Activated naive CD8-positive, alpha-beta T cell treated with anti-CD3 and anti-CD28 coated beads, Interleukin-2, amount 50 U/mL, for 24 hours (primary cell): ENCODE measurements at regions not wholly inside any gene's neighbourhood (a gene's known extent, or its start where the extent isn't known, plus 50 kb on each side); places are given as distances from the start of the nearest gene placed in this dataset.

Experiments used
- ATAC-seq: fragments of 150-1000 bp; cut with Tn5 transposase; one replicate; pipeline ENCODE4 v1.10.0; 2021
- DNase-seq: peaks from one replicate; pipeline ENCODE4 v3.0.0; 2021
- H3K27ac Mint-ChIP-seq: one replicate; pipeline ENCODE4 v1.8.0; 2021; ENCODE audit warnings: mild to moderate bottlenecking, mixed read lengths
- H3K27me3 Mint-ChIP-seq: one replicate; pipeline ENCODE4 v1.8.0; 2021; ENCODE audit warnings: mixed read lengths
- H3K36me3 Mint-ChIP-seq: one replicate; pipeline ENCODE4 v1.8.0; 2021; ENCODE audit warnings: low read depth, mixed read lengths
- H3K4me1 Mint-ChIP-seq: one replicate; pipeline ENCODE4 v1.8.0; 2021; ENCODE audit warnings: mixed read lengths
- H3K4me3 Mint-ChIP-seq: one replicate; pipeline ENCODE4 v1.8.0; 2021; ENCODE audit warnings: mild to moderate bottlenecking, moderate library complexity, mixed read lengths
- H3K9me3 Mint-ChIP-seq: one replicate; pipeline ENCODE4 v1.8.0; 2021; ENCODE audit warnings: mixed read lengths

GRCh38 chr3:99143493-99143892 lies 242.0 kb upstream of the DCBLD2 start:
- Mint-ChIP-seq H3K27me3 (no peaks in the 10 kb centered on the region), H3K4me1 (no peaks in the 10 kb centered on the region), H3K27ac (no peak overlapping the region), H3K9me3 (peaks cover 6% of the 10 kb centered on the region), H3K4me3 (no peak overlapping the region), H3K36me3 (no peaks in the 10 kb centered on the region)
- ATAC-seq (no peak), DNase-seq (no peak)

DNA sequence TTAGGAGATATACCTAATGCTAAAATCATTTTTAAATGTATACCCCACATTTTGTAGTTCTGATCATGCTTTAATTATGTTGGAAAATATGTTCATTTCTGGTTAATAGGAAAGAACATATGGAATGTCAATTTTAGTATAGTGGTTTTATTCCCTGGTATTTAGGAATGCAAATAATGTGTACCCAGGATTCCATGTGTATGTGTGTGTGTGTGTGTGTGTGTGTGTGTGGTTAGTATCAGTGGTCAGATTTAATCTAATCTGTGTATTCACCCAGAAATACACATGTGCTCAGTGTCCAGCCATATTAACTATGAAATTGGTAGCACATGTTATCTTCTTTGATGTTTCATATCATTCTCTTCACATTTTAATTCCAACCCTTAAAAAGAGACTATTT lies 233.5 kb upstream of the DCBLD2 start:
- Mint-ChIP-seq H3K27me3 (no peaks in the 10 kb centered on the region), H3K27ac (no peak overlapping the region), H3K9me3 (peaks cover 5% of the 10 kb centered on the region), H3K36me3 (no peaks in the 10 kb centered on the region), H3K4me1 (no peaks in the 10 kb centered on the region), H3K4me3 (no peak overlapping the region)
- no peak for DNase-seq
- ATAC-seq, result no peak

DNA sequence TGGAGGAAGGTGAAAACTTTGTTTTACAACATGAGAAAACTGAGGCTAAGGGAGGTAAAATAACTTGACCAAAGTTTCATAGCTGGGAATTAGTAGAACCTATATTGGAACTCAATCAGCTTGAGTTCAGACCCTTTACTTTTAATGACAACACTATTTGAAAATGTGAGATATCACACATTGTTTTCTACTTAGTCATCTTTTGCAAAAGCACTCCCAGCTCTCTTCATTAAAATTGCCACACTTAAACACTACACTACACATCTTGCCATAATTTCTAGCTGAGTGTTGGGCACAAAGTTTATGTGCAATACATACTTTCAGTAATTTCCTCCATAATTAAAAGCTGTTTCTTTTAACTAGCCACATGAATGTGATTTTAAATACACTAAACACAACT lies 230.4 kb upstream of the DCBLD2 start:
- H3K4me3 Mint-ChIP-seq, result no peak overlapping the region
- ATAC-seq (no peak), DNase-seq (no peak)
- no peaks in the 10 kb centered on the region for H3K36me3 Mint-ChIP-seq
- no peaks in the 10 kb centered on the region for H3K27me3 Mint-ChIP-seq
- no peak overlapping the region for H3K27ac Mint-ChIP-seq
- H3K9me3 Mint-ChIP-seq, result no peaks in the 10 kb centered on the region
- no peaks in the 10 kb centered on the region for H3K4me1 Mint-ChIP-seq

GRCh38 chr3:99128725-99129505 lies 227.4 kb upstream of the DCBLD2 start:
- Mint-ChIP-seq H3K36me3 (no peaks in the 10 kb centered on the region), H3K4me1 (no peaks in the 10 kb centered on the region), H3K27ac (no peak overlapping the region), H3K27me3 (no peaks in the 10 kb centered on the region), H3K9me3 (no peaks in the 10 kb centered on the region), H3K4me3 (no peak overlapping the region)
- DNase-seq, result no peak
- no peak for ATAC-seq

DNA sequence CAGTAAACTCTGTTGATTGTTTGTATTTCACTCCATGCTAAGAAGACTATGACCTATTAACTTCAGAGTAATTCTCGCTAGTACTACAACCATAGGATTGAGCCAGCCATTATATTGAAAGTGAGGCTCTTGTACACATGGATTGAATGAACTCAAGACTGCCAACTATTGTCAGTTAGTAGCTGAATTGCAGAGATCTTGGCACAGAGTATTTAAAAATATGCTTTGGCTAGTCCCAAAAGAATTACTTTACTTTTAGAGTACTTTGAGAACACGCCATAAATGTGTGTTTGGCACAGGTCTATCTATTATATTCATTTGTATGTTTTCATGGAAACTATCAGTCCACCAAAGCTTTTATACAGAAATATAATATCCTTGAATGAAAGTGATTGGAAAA lies 226.7 kb upstream of the DCBLD2 start:
- ATAC-seq, result no peak
- no peaks in the 10 kb centered on the region for H3K36me3 Mint-ChIP-seq
- H3K9me3 Mint-ChIP-seq, result no peaks in the 10 kb centered on the region
- no peaks in the 10 kb centered on the region for H3K4me1 Mint-ChIP-seq
- H3K27me3 Mint-ChIP-seq, result no peaks in the 10 kb centered on the region
- no peak overlapping the region for H3K27ac Mint-ChIP-seq
- H3K4me3 Mint-ChIP-seq, result no peak overlapping the region
- DNase-seq, result no peak

- no peak overlapping the region for H3K27ac Mint-ChIP-seq
- DNase-seq, result no peak
- H3K36me3 Mint-ChIP-seq, result no peaks in the 10 kb centered on the region
- ATAC-seq, result no peak
- H3K27me3 Mint-ChIP-seq, result no peaks in the 10 kb centered on the region
- H3K9me3 Mint-ChIP-seq, result no peaks in the 10 kb centered on the region
- no peaks in the 10 kb centered on the region for H3K4me1 Mint-ChIP-seq
- H3K4me3 Mint-ChIP-seq, result no peak overlapping the region
These were observed 224.8 kb upstream of the DCBLD2 start for GRCh38 chr3:99126316-99126715.

DNA sequence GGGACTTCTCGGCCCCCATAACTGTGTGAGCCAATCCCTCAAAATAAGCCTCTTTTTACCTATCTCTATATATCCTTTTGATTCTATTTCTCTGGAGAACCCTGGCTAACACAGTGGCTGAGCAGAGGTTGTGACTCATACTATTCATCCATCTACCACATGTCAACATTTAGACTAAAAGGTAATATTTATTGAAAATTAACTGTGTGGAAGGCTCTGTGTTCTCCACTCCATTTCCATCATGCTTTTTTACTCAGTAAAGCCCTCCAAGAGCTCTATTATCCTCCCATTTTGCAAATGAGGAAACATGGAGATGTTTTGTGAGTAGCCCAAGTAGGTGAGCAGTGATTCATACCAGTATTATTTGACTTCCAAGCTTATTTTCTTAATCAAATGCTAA lies 217.9 kb upstream of the DCBLD2 start:
- Mint-ChIP-seq H3K4me1 (no peaks in the 10 kb centered on the region), H3K36me3 (no peaks in the 10 kb centered on the region), H3K27ac (no peak overlapping the region), H3K4me3 (no peak overlapping the region), H3K27me3 (no peaks in the 10 kb centered on the region), H3K9me3 (no peaks in the 10 kb centered on the region)
- DNase-seq (no peak), ATAC-seq (no peak)

DNA sequence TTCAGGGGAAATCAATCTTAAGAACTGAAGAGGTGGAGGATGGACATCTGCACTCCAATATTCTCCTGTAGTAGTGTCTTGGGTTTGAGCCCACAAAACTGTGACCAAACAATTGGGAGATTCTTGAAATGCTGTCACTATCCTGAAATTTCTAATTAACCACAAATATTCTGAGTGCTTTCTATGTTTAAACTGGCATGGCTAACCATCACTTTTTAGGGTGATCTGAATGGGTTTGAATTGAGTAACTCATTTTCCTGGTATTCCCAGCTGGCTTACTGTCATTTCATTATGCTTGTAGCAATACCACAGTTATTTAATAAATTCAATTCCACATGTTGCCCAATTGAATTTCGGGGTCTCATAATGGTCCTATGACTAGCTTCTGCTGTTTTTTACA lies 216.9 kb upstream of the DCBLD2 start:
- Mint-ChIP-seq H3K9me3 (no peaks in the 10 kb centered on the region), H3K4me1 (no peaks in the 10 kb centered on the region), H3K27ac (no peak overlapping the region), H3K4me3 (no peak overlapping the region), H3K27me3 (no peaks in the 10 kb centered on the region), H3K36me3 (no peaks in the 10 kb centered on the region)
- no peak for ATAC-seq
- no peak for DNase-seq

GRCh38 chr3:99114565-99115291 lies 213.2 kb upstream of the DCBLD2 start:
- H3K4me1 Mint-ChIP-seq, result no peaks in the 10 kb centered on the region
- DNase-seq (no peak), ATAC-seq (no peak)
- H3K27ac Mint-ChIP-seq, result no peak overlapping the region
- no peaks in the 10 kb centered on the region for H3K36me3 Mint-ChIP-seq
- H3K4me3 Mint-ChIP-seq, result no peak overlapping the region
- no peaks in the 10 kb centered on the region for H3K27me3 Mint-ChIP-seq
- no peaks in the 10 kb centered on the region for H3K9me3 Mint-ChIP-seq

- no peaks in the 10 kb centered on the region for H3K4me1 Mint-ChIP-seq
- no peaks in the 10 kb centered on the region for H3K27me3 Mint-ChIP-seq
- DNase-seq (no peak), ATAC-seq (no peak)
- H3K4me3 Mint-ChIP-seq, result no peak overlapping the region
- H3K27ac Mint-ChIP-seq, result no peak overlapping the region
- H3K36me3 Mint-ChIP-seq, result no peaks in the 10 kb centered on the region
- H3K9me3 Mint-ChIP-seq, result no peaks in the 10 kb centered on the region
These were observed 209.7 kb upstream of the DCBLD2 start for GRCh38 chr3:99111235-99111634.

DNA sequence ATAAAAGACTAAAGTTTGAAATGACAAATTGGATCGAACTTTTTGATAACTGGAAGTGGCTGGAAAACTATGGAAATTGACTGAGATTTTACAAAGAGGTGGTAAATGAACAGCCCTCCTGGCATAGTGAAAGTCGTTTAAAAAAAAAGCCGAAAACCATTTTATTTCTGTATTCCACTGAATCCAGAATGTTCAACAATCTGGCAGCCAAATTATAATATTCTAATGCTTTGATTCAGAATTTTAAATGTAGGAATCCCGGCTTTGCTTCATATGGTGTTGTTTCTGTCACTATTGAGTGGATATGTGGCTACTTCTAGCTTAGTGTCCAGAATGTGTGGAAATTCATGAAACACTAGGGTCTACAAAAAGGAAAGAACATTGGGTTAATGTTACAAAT lies 208.9 kb upstream of the DCBLD2 start:
- Mint-ChIP-seq H3K27me3 (no peaks in the 10 kb centered on the region), H3K4me1 (no peaks in the 10 kb centered on the region), H3K4me3 (no peak overlapping the region), H3K9me3 (no peaks in the 10 kb centered on the region), H3K36me3 (no peaks in the 10 kb centered on the region), H3K27ac (no peak overlapping the region)
- DNase-seq (no peak), ATAC-seq (no peak)

GRCh38 chr3:99108508-99108907 lies 207.0 kb upstream of the DCBLD2 start:
- DNase-seq (no peak), ATAC-seq (no peak)
- H3K27ac Mint-ChIP-seq, result no peak overlapping the region
- peaks cover 3% of the 10 kb centered on the region for H3K27me3 Mint-ChIP-seq
- H3K9me3 Mint-ChIP-seq, result no peaks in the 10 kb centered on the region
- no peak overlapping the region for H3K4me3 Mint-ChIP-seq
- no peaks in the 10 kb centered on the region for H3K4me1 Mint-ChIP-seq
- no peaks in the 10 kb centered on the region for H3K36me3 Mint-ChIP-seq

- H3K27me3 Mint-ChIP-seq, result no peaks in the 10 kb centered on the region
- H3K4me3 Mint-ChIP-seq, result no peak overlapping the region
- no peak overlapping the region for H3K27ac Mint-ChIP-seq
- ATAC-seq (no peak), DNase-seq (no peak)
- no peaks in the 10 kb centered on the region for H3K4me1 Mint-ChIP-seq
- H3K9me3 Mint-ChIP-seq, result no peaks in the 10 kb centered on the region
- no peaks in the 10 kb centered on the region for H3K36me3 Mint-ChIP-seq
These were observed 193.1 kb upstream of the DCBLD2 start for GRCh38 chr3:99094606-99095005.

- Mint-ChIP-seq H3K27me3 (no peaks in the 10 kb centered on the region), H3K36me3 (no peaks in the 10 kb centered on the region), H3K4me3 (no peak overlapping the region), H3K9me3 (no peaks in the 10 kb centered on the region), H3K4me1 (no peaks in the 10 kb centered on the region), H3K27ac (no peak overlapping the region)
- ATAC-seq (no peak), DNase-seq (no peak)
These were observed 185.8 kb upstream of the DCBLD2 start for GRCh38 chr3:99087277-99087676.

- Mint-ChIP-seq H3K9me3 (no peaks in the 10 kb centered on the region), H3K4me1 (no peaks in the 10 kb centered on the region), H3K36me3 (no peaks in the 10 kb centered on the region), H3K27ac (no peak overlapping the region), H3K27me3 (peaks cover 2% of the 10 kb centered on the region), H3K4me3 (no peak overlapping the region)
- no peak for ATAC-seq
- DNase-seq, result no peak
These were observed 183.3 kb upstream of the DCBLD2 start for GRCh38 chr3:99084826-99085225.
